CD14-positive monocyte (primary cell): ENCODE measurements at regions not wholly inside any gene's neighbourhood (a gene's known extent, or its start where the extent isn't known, plus 50 kb on each side); places are given as distances from the start of the nearest gene placed in this dataset.
"Not testable (repeated sequence)": the region's sequence is repeated elsewhere in the genome, so short reads cannot be mapped to it uniquely, and the experiment has no call there.

Experiments used
- DNase-seq, 3 donors: peaks; one replicate each; pipeline ENCODE4 v3.0.0-alpha.2; 2011 to 2022
- H2AFZ ChIP-seq: 2 replicates; pipeline ENCODE4 v1.6.0; 2012; ENCODE audit warnings: mild to moderate bottlenecking, low read depth, low read length, inconsistent platforms; ENCODE audit not compliant: insufficient read depth, poor library complexity, severe bottlenecking
- H3K27ac ChIP-seq, 2 donors: 1 replicate in 1 of 2; 2 replicates in 1 of 2; pipeline ENCODE4 v1.5.1; 2012 to 2013; ENCODE audit warnings: low read length in 2 of 2, control low read depth in 1 of 2, inconsistent platforms in 1 of 2, low read depth in 1 of 2, mild to moderate bottlenecking in 1 of 2
- H3K27me3 ChIP-seq, 2 donors: one replicate each; pipeline versions ENCODE4 v1.6.0 to v1.6.1; 2011 to 2013; ENCODE audit warnings: low read length in 2 of 2; ENCODE audit not compliant: control insufficient read depth in 2 of 2, insufficient read depth in 2 of 2
- H3K36me3 ChIP-seq, 2 donors: replicated peaks in 1 of 2; 1 replicate in 1 of 2; 2 replicates in 1 of 2; pipeline versions ENCODE4 v1.5.1 to v1.6.1; 2012 to 2013; ENCODE audit warnings: low read length in 2 of 2, control low read depth in 1 of 2, inconsistent platforms in 1 of 2, mild to moderate bottlenecking in 1 of 2; ENCODE audit not compliant: insufficient read depth in 2 of 2, control insufficient read depth in 1 of 2
- H3K4me1 ChIP-seq, 2 donors: 1 replicate in 1 of 2; 2 replicates in 1 of 2; pipeline versions ENCODE4 v1.5.1 to v1.6.1; 2012 to 2013; ENCODE audit warnings: low read length in 2 of 2, control low read depth in 1 of 2, inconsistent platforms in 1 of 2, mild to moderate bottlenecking in 1 of 2, moderate library complexity in 1 of 2; ENCODE audit not compliant: insufficient read depth in 2 of 2, control insufficient read depth in 1 of 2
- H3K4me2 ChIP-seq: replicated peaks from 2 replicates; pipeline ENCODE3; 2012; ENCODE audit warnings: low read length, moderate library complexity, mild to moderate bottlenecking; ENCODE audit not compliant: poor library complexity, severe bottlenecking; ENCODE audit errors: extremely low read depth
- H3K4me3 ChIP-seq, 3 experiments: fragments of 200-600 bp in 1 of 3; sonication (generic) in 1 of 3; replicated peaks in 1 of 3; 1 replicate in 2 of 3; 2 replicates in 1 of 3; pipeline ENCODE4 v1.5.1; 2011 to 2013; ENCODE audit warnings: low read length in 3 of 3, mild to moderate bottlenecking in 3 of 3, control low read depth in 2 of 3, low read depth in 2 of 3, inconsistent platforms in 1 of 3, moderate library complexity in 1 of 3
- H3K79me2 ChIP-seq: 2 replicates; pipeline ENCODE4 v1.6.0; 2012; ENCODE audit warnings: mild to moderate bottlenecking, control low read depth, inconsistent platforms, low read length, moderate library complexity; ENCODE audit not compliant: insufficient read depth
- H3K9ac ChIP-seq: 2 replicates; pipeline ENCODE4 v1.6.0; 2017; ENCODE audit warnings: low read length, mild to moderate bottlenecking; ENCODE audit not compliant: insufficient read depth, poor library complexity, severe bottlenecking
- H3K9me3 ChIP-seq, 2 donors: replicated peaks in 1 of 2; 1 replicate in 1 of 2; 2 replicates in 1 of 2; pipeline versions ENCODE4 v1.5.1 to v1.6.1; 2012 to 2013; ENCODE audit warnings: low read length in 2 of 2, control low read depth in 1 of 2; ENCODE audit not compliant: control insufficient read depth in 1 of 2, insufficient read depth in 1 of 2
- H4K20me1 ChIP-seq: 2 replicates; pipeline ENCODE4 v1.6.0; 2012; ENCODE audit warnings: mild to moderate bottlenecking, low read length, control low read depth, moderate library complexity; ENCODE audit not compliant: insufficient read depth
- H3K27ac Mint-ChIP-seq, 7 donors: one replicate each; pipeline ENCODE4 v1.8.0; 2020; ENCODE audit warnings: mild to moderate bottlenecking in 7 of 7, mixed read lengths in 7 of 7, moderate library complexity in 6 of 7, inconsistent platforms in 2 of 7
- H3K27me3 Mint-ChIP-seq, 3 donors: one replicate each; pipeline ENCODE4 v1.8.0; 2021 to 2022; ENCODE audit warnings: low read depth in 3 of 3, mild to moderate bottlenecking in 3 of 3, mixed read lengths in 3 of 3, moderate library complexity in 3 of 3, inconsistent platforms in 1 of 3
- H3K36me3 Mint-ChIP-seq, 2 donors: one replicate each; pipeline ENCODE4 v1.8.0; 2020; ENCODE audit warnings: mixed read lengths in 2 of 2, inconsistent platforms in 1 of 2, mild to moderate bottlenecking in 1 of 2
- H3K4me1 Mint-ChIP-seq: one replicate; pipeline ENCODE4 v1.8.0; 2020; ENCODE audit warnings: mild to moderate bottlenecking, mixed read lengths
- H3K4me3 Mint-ChIP-seq, 2 donors: one replicate each; pipeline ENCODE4 v1.8.0; 2020; ENCODE audit warnings: mild to moderate bottlenecking in 2 of 2, mixed read lengths in 2 of 2, moderate library complexity in 1 of 2
- H3K9me3 Mint-ChIP-seq, 7 donors: one replicate each; pipeline ENCODE4 v1.8.0; 2020 to 2022; ENCODE audit warnings: mixed read lengths in 7 of 7, mild to moderate bottlenecking in 6 of 7, moderate library complexity in 6 of 7, inconsistent platforms in 2 of 7
- CTCF ChIP-seq: fragments of 200-600 bp; IDR thresholded peaks from one replicate; pipeline ENCODE4 v1.8.0; 2022; ENCODE audit warnings: antibody characterized with exemption, mild to moderate bottlenecking
- WGBS: methylation state at CpG from one replicate; pipeline ENCODE4 v1.1.5; 2013; ENCODE audit warnings: missing lambda C conversion rate; ENCODE audit not compliant: insufficient coverage; 5-methylcytosine and 5-hydroxymethylcytosine counted together
- intact Hi-C, 2 donors: fragments of 100-400 bp; cut with micrococcal nuclease; formaldehyde crosslinking; loops; one replicate each; pipeline versions ENCODE4 v1.15.0 to v1.15.1; 2023

- Histone ChIP-seq H3K4me1 (no peaks in the 10 kb centered on the region), H3K27ac (no peak overlapping the region), H3K27me3 (no peaks in the 10 kb centered on the region), H3K9ac (no peak overlapping the region), H4K20me1 (no peaks in the 10 kb centered on the region), H3K36me3 (no peaks in the 10 kb centered on the region), H3K4me3 (no peak overlapping the region), H3K79me2 (no peaks in the 10 kb centered on the region), H3K4me2 (no peak overlapping the region), H2AFZ (no peak overlapping the region), H3K9me3 (peaks cover 19 to 22% of the 10 kb centered on the region in 2 donors)
- H3K36me3 Mint-ChIP-seq: no peaks in the 10 kb centered on the region
- H3K9me3 Mint-ChIP-seq: peaks cover 0 to 19% (median 8%) of the 10 kb centered on the region in 7 donors
- H3K27me3 Mint-ChIP-seq: no peaks in the 10 kb centered on the region
- no peak for DNase-seq
- H3K4me1 Mint-ChIP-seq: no peaks in the 10 kb centered on the region
- intact Hi-C loops: no loop called here
- H3K4me3 Mint-ChIP-seq: no peak overlapping the region
- 79% methylated on average over 3 of the region's 3 CpGs for WGBS
- TF ChIP-seq CTCF: no peak
- H3K27ac Mint-ChIP-seq: no peak overlapping the region
Measured at GRCh38 chr7:51823437-51823836, 506.8 kb upstream of the COBL start.

GRCh38 chr7:51817694-51818225 lies 501.2 kb upstream of the COBL start:
- Histone ChIP-seq H3K4me3 (no peak overlapping the region), H4K20me1 (no peaks in the 10 kb centered on the region), H3K27ac (no peak overlapping the region), H2AFZ (no peak overlapping the region), H3K9ac (no peak overlapping the region), H3K36me3 (no peaks in the 10 kb centered on the region), H3K27me3 (no peaks in the 10 kb centered on the region), H3K4me1 (no peaks in the 10 kb centered on the region), H3K79me2 (no peaks in the 10 kb centered on the region), H3K9me3 (peaks cover 10 to 17% of the 10 kb centered on the region in 2 donors), H3K4me2 (no peak overlapping the region)
- no peaks in the 10 kb centered on the region for H3K36me3 Mint-ChIP-seq
- H3K9me3 Mint-ChIP-seq: peaks cover 3 to 22% (median 8%) of the 10 kb centered on the region in 7 donors
- no peak for DNase-seq
- no peaks in the 10 kb centered on the region for H3K27me3 Mint-ChIP-seq
- TF ChIP-seq CTCF: no peak
- H3K4me1 Mint-ChIP-seq: no peaks in the 10 kb centered on the region
- H3K27ac Mint-ChIP-seq: no peak overlapping the region
- intact Hi-C loops: no loop called here
- H3K4me3 Mint-ChIP-seq: no peak overlapping the region
- 73% methylated on average over 4 of the region's 5 CpGs for WGBS

GRCh38 chr7:51805783-51806431 lies 489.3 kb upstream of the COBL start:
- H3K36me3 ChIP-seq, H3K4me3 Mint-ChIP-seq, H3K27me3 ChIP-seq, H3K4me3 ChIP-seq, H3K4me2 ChIP-seq, H2AFZ ChIP-seq, H3K27ac Mint-ChIP-seq, H3K27ac ChIP-seq, H4K20me1 ChIP-seq, H3K36me3 Mint-ChIP-seq, DNase-seq, H3K4me1 Mint-ChIP-seq, H3K27me3 Mint-ChIP-seq, H3K4me1 ChIP-seq, intact Hi-C loops, H3K9ac ChIP-seq, H3K79me2 ChIP-seq: not testable (repeated sequence)
- H3K9me3 ChIP-seq: peaks cover 23 to 37% of the 10 kb centered on the region in 2 donors
- WGBS: 96% methylated on average over 39 of the region's 41 CpGs
- peaks cover 7 to 22% (median 15%) of the 10 kb centered on the region in 7 donors for H3K9me3 Mint-ChIP-seq
